ENCODE measurements at regions not wholly inside any gene's neighbourhood (a gene's known extent, or its start where the extent isn't known, plus 50 kb on each side); places are given as distances from the start of the nearest gene placed in this dataset.
"Not testable (repeated sequence)": the region's sequence is repeated elsewhere in the genome, so short reads cannot be mapped to it uniquely, and the experiment has no call there.

DNA sequence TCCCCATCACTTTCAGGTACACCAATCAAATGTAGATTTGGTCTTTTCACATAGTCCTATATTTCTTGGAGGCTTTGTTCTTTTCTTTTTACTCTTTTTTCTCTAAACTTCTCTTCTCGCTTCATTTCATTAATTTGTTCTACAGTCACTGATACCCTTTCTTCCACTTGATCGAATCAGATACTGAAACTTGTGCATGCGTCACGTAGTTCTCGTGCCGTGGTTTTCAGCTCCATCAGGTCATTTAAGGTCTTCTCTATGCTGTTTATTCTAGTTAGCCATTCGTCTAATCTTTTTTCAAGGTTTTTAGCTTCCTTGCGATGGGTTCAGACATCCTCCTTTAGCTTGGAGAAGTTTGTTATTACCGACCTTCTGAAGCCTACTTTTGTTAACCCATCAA is 70.6 kb downstream of the DLEU7 start:
- not testable (repeated sequence) for DNase-seq
